H1 (cell line): ENCODE measurements at regions not wholly inside any gene's neighbourhood (a gene's known extent, or its start where the extent isn't known, plus 50 kb on each side); places are given as distances from the start of the nearest gene placed in this dataset.

Source experiments
- CTCF ChIA-PET: fragments of 300-600 bp; sonication (Branson Sonifier 250); formaldehyde crosslinking; loops from one replicate; lab custom pipeline; 2021; ENCODE audit not compliant: partially characterized antibody; lab: Charles Lee
- POLR2A ChIA-PET: fragments of 300-600 bp; sonication (Branson Sonifier 250); formaldehyde crosslinking; loops from one replicate; lab custom pipeline; 2021; ENCODE audit warnings: inconsistent platforms; ENCODE audit not compliant: partially characterized antibody; lab: Charles Lee
- DNase-seq, 2 experiments: peaks; one replicate each; pipeline versions ENCODE4 v3.0.0 to v3.0.0-alpha.2; 2010 to 2022; ENCODE audit warnings: low spot score in 2 of 2, low read depth in 1 of 2, mixed read lengths in 1 of 2
- FAIRE-seq: peaks from 2 replicates; lab custom pipeline; 2011; peaks lifted over from hg19 to GRCh38; lab: Jason Lieb, UNC
- H2AFZ ChIP-seq: 2 replicates; pipeline ENCODE4 v1.8.1; 2012; ENCODE audit warnings: low read length, inconsistent platforms
- H2AK5ac ChIP-seq: 2 replicates; pipeline ENCODE4 v1.6.1; 2013; ENCODE audit warnings: low read depth, low read length
- H2BK120ac ChIP-seq: replicated peaks from 2 replicates; pipeline ENCODE3; 2013; ENCODE audit warnings: low read depth, low read length, inconsistent platforms
- H2BK12ac ChIP-seq: 2 replicates; pipeline ENCODE4 v1.6.1; 2013; ENCODE audit warnings: low read depth, low read length
- H2BK15ac ChIP-seq: 2 replicates; pipeline ENCODE4 v1.6.1; 2013; ENCODE audit warnings: low read length
- H2BK20ac ChIP-seq: 2 replicates; pipeline ENCODE4 v1.6.1; 2013; ENCODE audit warnings: low read length
- H2BK5ac ChIP-seq: 2 replicates; pipeline ENCODE4 v1.6.1; 2013; ENCODE audit warnings: low read depth, low read length
- H3K14ac ChIP-seq: 2 replicates; pipeline ENCODE4 v1.6.1; 2013; ENCODE audit warnings: inconsistent platforms; ENCODE audit not compliant: insufficient read length
- H3K18ac ChIP-seq: 2 replicates; pipeline ENCODE4 v1.6.1; 2013; ENCODE audit warnings: low read length; ENCODE audit errors: extremely low read depth
- H3K23ac ChIP-seq: 2 replicates; pipeline ENCODE4 v1.6.1; 2013; ENCODE audit warnings: inconsistent platforms; ENCODE audit not compliant: insufficient read length
- H3K23me2 ChIP-seq: 2 replicates; pipeline ENCODE4 v1.6.1; 2013; ENCODE audit warnings: low read depth, low read length
- H3K27ac ChIP-seq: 2 replicates; pipeline ENCODE4 v1.6.1; 2011; ENCODE audit warnings: low read depth, low read length, inconsistent platforms
- H3K27me3 ChIP-seq, 4 experiments: replicated peaks in 1 of 4; 1 replicate in 1 of 4; 2 replicates in 3 of 4; pipeline versions ENCODE4 v1.6.1 to v1.8.1; 2011 to 2013; ENCODE audit warnings: low read length in 3 of 4, mild to moderate bottlenecking in 3 of 4, inconsistent platforms in 2 of 4, mixed read lengths in 2 of 4, moderate library complexity in 1 of 4; ENCODE audit not compliant: control insufficient read depth in 3 of 4, insufficient read depth in 3 of 4; ENCODE audit errors: extremely low read depth in 1 of 4
- H3K36me3 ChIP-seq, 4 experiments: 2 replicates each; pipeline versions ENCODE4 v1.6.1 to v1.8.1; 2011 to 2013; ENCODE audit warnings: mild to moderate bottlenecking in 4 of 4, low read length in 3 of 4, moderate library complexity in 2 of 4, control low read depth in 1 of 4, inconsistent platforms in 1 of 4; ENCODE audit not compliant: insufficient read depth in 4 of 4, control insufficient read depth in 2 of 4
- H3K4ac ChIP-seq: replicated peaks from 2 replicates; pipeline ENCODE3; 2013; ENCODE audit warnings: low read length, low read depth, mixed read lengths, inconsistent platforms; ENCODE audit not compliant: insufficient read length
- H3K4me1 ChIP-seq, 4 experiments: replicated peaks in 1 of 4; 1 replicate in 1 of 4; 2 replicates in 3 of 4; pipeline versions ENCODE4 v1.6.1 to v1.8.1; 2011 to 2013; ENCODE audit warnings: low read length in 3 of 4, inconsistent platforms in 2 of 4, mixed read lengths in 1 of 4; ENCODE audit not compliant: insufficient read depth in 4 of 4, control insufficient read depth in 3 of 4
- H3K4me2 ChIP-seq, 2 experiments: 2 replicates each; pipeline versions ENCODE4 v1.6.1 to v1.8.1; 2011 to 2013; ENCODE audit warnings: low read depth in 2 of 2, low read length in 2 of 2, control low read depth in 1 of 2, inconsistent platforms in 1 of 2, mild to moderate bottlenecking in 1 of 2; ENCODE audit not compliant: insufficient read depth in 1 of 2
- H3K4me3 ChIP-seq, 4 experiments: fragments of 200-600, 300-600 bp in 1 of 4; sonication (generic), shearing (Covaris generic), sonication (Bioruptor Twin) in 1 of 4; 2 replicates each; pipeline versions ENCODE4 v1.5.1 to v1.8.1; 2011 to 2016; ENCODE audit warnings: low read length in 4 of 4, low read depth in 3 of 4, control low read depth in 2 of 4, inconsistent platforms in 2 of 4, mild to moderate bottlenecking in 2 of 4, mixed read lengths in 1 of 4, moderate library complexity in 1 of 4; ENCODE audit not compliant: insufficient read depth in 2 of 4; ENCODE audit errors: extremely low read depth in 1 of 4
- H3K56ac ChIP-seq: replicated peaks from 2 replicates; pipeline ENCODE3; 2013; ENCODE audit warnings: low read depth, mild to moderate bottlenecking, mixed read lengths, low read length, inconsistent platforms; ENCODE audit not compliant: insufficient read length
- H3K79me1 ChIP-seq: 2 replicates; pipeline ENCODE4 v1.6.1; 2013; ENCODE audit warnings: low read depth, low read length, control low read depth
- H3K79me2 ChIP-seq, 2 experiments: 2 replicates each; pipeline versions ENCODE4 v1.6.1 to v1.8.1; 2012 to 2013; ENCODE audit warnings: low read length in 2 of 2, mild to moderate bottlenecking in 2 of 2, inconsistent platforms in 1 of 2; ENCODE audit not compliant: insufficient read depth in 2 of 2, control insufficient read depth in 1 of 2
- H3K9ac ChIP-seq, 4 experiments: replicated peaks in 1 of 4; 1 replicate in 1 of 4; 2 replicates in 3 of 4; pipeline versions ENCODE4 v1.6.1 to v1.8.1; 2011 to 2013; ENCODE audit warnings: low read depth in 3 of 4, low read length in 3 of 4, control low read depth in 2 of 4, mild to moderate bottlenecking in 2 of 4, moderate library complexity in 2 of 4, inconsistent platforms in 1 of 4; ENCODE audit errors: extremely low read depth in 1 of 4
- H3K9me3 ChIP-seq, 2 experiments: 2 replicates each; pipeline versions ENCODE4 v1.6.1 to v1.8.1; 2012 to 2013; ENCODE audit warnings: mild to moderate bottlenecking in 2 of 2, moderate library complexity in 2 of 2, control low read depth in 1 of 2, inconsistent platforms in 1 of 2, low read depth in 1 of 2, low read length in 1 of 2, mixed read lengths in 1 of 2; ENCODE audit not compliant: insufficient read depth in 2 of 2
- H4K20me1 ChIP-seq, 2 experiments: replicated peaks in 1 of 2; 2 replicates each; pipeline versions ENCODE3 to v1.8.1; 2011 to 2013; ENCODE audit warnings: inconsistent platforms in 2 of 2, low read length in 2 of 2, mild to moderate bottlenecking in 1 of 2; ENCODE audit not compliant: insufficient read depth in 2 of 2, control insufficient read depth in 1 of 2
- H4K5ac ChIP-seq: 2 replicates; pipeline ENCODE4 v1.6.1; 2013; ENCODE audit warnings: low read length, low read depth, mixed read lengths, inconsistent platforms; ENCODE audit not compliant: insufficient read length
- H4K8ac ChIP-seq: 2 replicates; pipeline ENCODE4 v1.8.0; 2013; ENCODE audit warnings: mild to moderate bottlenecking, moderate library complexity, low read length, inconsistent platforms; ENCODE audit not compliant: insufficient read depth; ENCODE audit errors: extremely low read depth
- H4K91ac ChIP-seq: replicated peaks from 2 replicates; pipeline ENCODE3; 2013; ENCODE audit warnings: low read length, mixed read lengths, inconsistent platforms; ENCODE audit not compliant: insufficient read length
- ASH2L ChIP-seq: fragments of 200-600, 300-600 bp; sonication (generic); IDR thresholded peaks from one replicate; pipeline ENCODE4 v1.7.1; 2017; ENCODE audit warnings: low read length
- CHD2 ChIP-seq: IDR thresholded peaks from 2 replicates; pipeline ENCODE4 v1.6.1; 2012; ENCODE audit warnings: low read length, improper control_type of control experiment
- CTBP2 ChIP-seq: IDR thresholded peaks from 2 replicates; pipeline ENCODE4 v1.7.0; 2011; ENCODE audit warnings: borderline replicate concordance, mild to moderate bottlenecking, moderate library complexity, mixed read lengths, low read length; ENCODE audit not compliant: insufficient read depth, insufficient read length
- EP300 ChIP-seq, 2 experiments: IDR thresholded peaks; 1 replicate in 1 of 2; 2 replicates in 1 of 2; pipeline ENCODE4 v1.6.1; 2011 to 2012; ENCODE audit warnings: low read depth in 2 of 2, low read length in 2 of 2, mild to moderate bottlenecking in 2 of 2, borderline replicate concordance in 1 of 2, inconsistent platforms in 1 of 2, moderate library complexity in 1 of 2
- EZH2 ChIP-seq: fragments of 200-600 bp; sonication (generic); IDR thresholded peaks from 2 replicates; pipeline ENCODE4 v1.7.1; 2012; ENCODE audit warnings: low read depth, mild to moderate bottlenecking, moderate library complexity, low read length, inconsistent platforms; ENCODE audit not compliant: severe bottlenecking
- GABPA ChIP-seq: IDR thresholded peaks from 2 replicates; pipeline ENCODE4 v1.6.1; 2011; ENCODE audit warnings: mild to moderate bottlenecking, low read length, moderate library complexity, borderline replicate concordance; ENCODE audit not compliant: insufficient read depth
- GTF2F1 ChIP-seq: IDR thresholded peaks from 2 replicates; pipeline ENCODE4 v1.6.1; 2012; ENCODE audit warnings: low read depth, low read length, improper control_type of control experiment, borderline replicate concordance
- MAFK ChIP-seq: IDR thresholded peaks from 2 replicates; pipeline ENCODE4 v1.6.1; 2012; ENCODE audit warnings: low read depth, mild to moderate bottlenecking, improper control_type of control experiment, low read length
- POU5F1 ChIP-seq: IDR thresholded peaks from 2 replicates; pipeline ENCODE4 v1.6.1; 2011; ENCODE audit warnings: low read depth, mild to moderate bottlenecking, low read length, moderate library complexity
- RAD21 ChIP-seq, 2 experiments: IDR thresholded peaks in 1 of 2; conservative IDR thresholded peaks in 1 of 2; 2 replicates each; pipeline ENCODE4 v1.6.1; 2011; ENCODE audit warnings: low read depth in 2 of 2, low read length in 2 of 2, improper control_type of control experiment in 1 of 2, inconsistent platforms in 1 of 2, mild to moderate bottlenecking in 1 of 2, moderate library complexity in 1 of 2
- RXRA ChIP-seq: IDR thresholded peaks from 2 replicates; pipeline ENCODE4 v1.6.1; 2011; ENCODE audit warnings: low read depth, mild to moderate bottlenecking, low read length, moderate library complexity; ENCODE audit not compliant: insufficient read depth
- SIRT6 ChIP-seq: IDR thresholded peaks from one replicate; pipeline ENCODE4 v1.7.1; 2012; ENCODE audit warnings: low read length, inconsistent platforms
- SIX5 ChIP-seq: IDR thresholded peaks from 2 replicates; pipeline ENCODE4 v1.6.1; 2011; ENCODE audit warnings: mild to moderate bottlenecking, low read depth, low read length
- SP1 ChIP-seq: IDR thresholded peaks from 2 replicates; pipeline ENCODE4 v1.6.1; 2011; ENCODE audit warnings: low read depth, low read length
- YY1 ChIP-seq: IDR thresholded peaks from 2 replicates; pipeline ENCODE4 v1.6.1; 2011; ENCODE audit warnings: low read depth, mild to moderate bottlenecking, low read length
- ZNF274 ChIP-seq: IDR thresholded peaks from 2 replicates; pipeline ENCODE4 v1.7.0; 2012; ENCODE audit warnings: low read length, borderline replicate concordance; ENCODE audit errors: extremely low read depth

GRCh38 chr1:4954392-4954791, 300.0 kb downstream of the AJAP1 start:
- Histone ChIP-seq H3K9me3 (peaks cover 4 to 7% of the 10 kb centered on the region in 2 experiments; a peak in 2 of 4 replicates), H3K14ac (no peak overlapping the region), H3K56ac (no peak overlapping the region), H2BK5ac (no peak overlapping the region), H3K9ac (no peak overlapping the region), H3K79me1 (no peaks in the 10 kb centered on the region), H3K4me2 (no peak overlapping the region), H3K79me2 (no peaks in the 10 kb centered on the region), H4K8ac (no peak overlapping the region), H3K23me2 (no peaks in the 10 kb centered on the region), H2BK15ac (no peak overlapping the region), H3K27me3 (no peaks in the 10 kb centered on the region), H2BK120ac (no peak overlapping the region), H2AFZ (no peak overlapping the region), H2BK20ac (no peak overlapping the region), H4K5ac (no peak overlapping the region), H3K23ac (no peak overlapping the region), H2AK5ac (no peak overlapping the region), H3K4ac (no peak overlapping the region), H2BK12ac (no peak overlapping the region), H3K4me3 (no peak overlapping the region), H3K36me3 (no peaks in the 10 kb centered on the region), H3K27ac (no peak overlapping the region), H4K20me1 (no peaks in the 10 kb centered on the region), H3K18ac (no peak overlapping the region), H3K4me1 (no peaks in the 10 kb centered on the region), H4K91ac (no peak overlapping the region)
- FAIRE-seq (no peak), DNase-seq (no peak)
- ChIA-PET POLR2A (no interaction called here), CTCF (interaction anchor here (0.9 kb wide), 1 partner anchor 177 kb away, joined by 3 read pairs; no protein-coding TSS in a partner anchor)
- TF ChIP-seq RAD21 (IDR thresholded peaks at IDR 0.05 in 1 of 2, conservative IDR thresholded peaks at IDR 0.05 in 1 of 2; ENCODE audit: low read depth in 2 of 2, low read length in 2 of 2) = no peak
- no peak for TF ChIP-seq CHD2
- no peak for TF ChIP-seq RXRA
- no peak for TF ChIP-seq SP1
- TF ChIP-seq GABPA = no peak
- TF ChIP-seq ASH2L = no peak
- TF ChIP-seq POU5F1 = no peak
- no peak for TF ChIP-seq GTF2F1
- no peak for TF ChIP-seq CTBP2
- no peak for TF ChIP-seq EP300 (IDR thresholded peaks at IDR 0.05; ENCODE audit: borderline replicate concordance in 1 of 2, low read depth in 2 of 2, low read length in 2 of 2)
- no peak for TF ChIP-seq MAFK
- no peak for TF ChIP-seq SIX5
- TF ChIP-seq ZNF274 = no peak
- no peak for TF ChIP-seq YY1
- no peak for TF ChIP-seq EZH2
- TF ChIP-seq SIRT6 = no peak
